Astrocyte of the cerebellum (primary cell): ENCODE measurements at regions not wholly inside any gene's neighbourhood (a gene's known extent, or its start where the extent isn't known, plus 50 kb on each side); places are given as distances from the start of the nearest gene placed in this dataset.
"Not testable (repeated sequence)": the region's sequence is repeated elsewhere in the genome, so short reads cannot be mapped to it uniquely, and the experiment has no call there.

Experiments
- DNase-seq: peaks from one replicate; pipeline ENCODE4 v3.0.0-alpha.2; 2011; ENCODE audit warnings: low read depth
- H3K4me3 ChIP-seq: 2 replicates; pipeline ENCODE4 v1.5.1; 2011; ENCODE audit warnings: mild to moderate bottlenecking, low read depth, low read length, moderate library complexity
- in situ Hi-C: cut with HindIII; loops from 2 replicates; pipeline ENCODE4 v1.10.0; 2017; ENCODE audit warnings: low sequenced_read_pairs
- TF ChIP-seq, protein P1 (sequence below): IDR thresholded peaks from 2 replicates; pipeline ENCODE4 v1.5.1; 2012; ENCODE audit warnings: low read length, low read depth, moderate library complexity, mild to moderate bottlenecking; ENCODE audit errors: missing control alignments

DNA sequence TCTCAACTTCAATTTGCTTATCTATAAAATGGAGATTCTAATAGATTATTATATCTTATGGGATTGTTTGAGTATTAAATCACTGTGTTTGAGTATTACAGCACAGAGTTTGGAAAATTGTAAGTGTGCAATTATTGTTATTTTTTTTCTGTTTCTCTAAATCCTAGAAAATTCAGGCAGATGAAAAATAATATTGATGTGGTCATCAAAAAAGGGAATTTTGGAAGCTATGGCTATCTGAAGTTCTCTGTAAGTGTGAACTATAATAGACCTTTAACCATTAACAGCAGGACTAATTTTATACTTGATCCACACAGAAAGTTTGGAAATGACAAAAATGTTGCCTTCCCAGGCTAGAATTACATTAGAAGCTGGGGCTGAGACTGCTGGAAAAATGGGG lies 393.2 kb downstream of the SUCLG1 start:
- in situ Hi-C loops = no loop called here
- TF ChIP-seq, protein P1, sequence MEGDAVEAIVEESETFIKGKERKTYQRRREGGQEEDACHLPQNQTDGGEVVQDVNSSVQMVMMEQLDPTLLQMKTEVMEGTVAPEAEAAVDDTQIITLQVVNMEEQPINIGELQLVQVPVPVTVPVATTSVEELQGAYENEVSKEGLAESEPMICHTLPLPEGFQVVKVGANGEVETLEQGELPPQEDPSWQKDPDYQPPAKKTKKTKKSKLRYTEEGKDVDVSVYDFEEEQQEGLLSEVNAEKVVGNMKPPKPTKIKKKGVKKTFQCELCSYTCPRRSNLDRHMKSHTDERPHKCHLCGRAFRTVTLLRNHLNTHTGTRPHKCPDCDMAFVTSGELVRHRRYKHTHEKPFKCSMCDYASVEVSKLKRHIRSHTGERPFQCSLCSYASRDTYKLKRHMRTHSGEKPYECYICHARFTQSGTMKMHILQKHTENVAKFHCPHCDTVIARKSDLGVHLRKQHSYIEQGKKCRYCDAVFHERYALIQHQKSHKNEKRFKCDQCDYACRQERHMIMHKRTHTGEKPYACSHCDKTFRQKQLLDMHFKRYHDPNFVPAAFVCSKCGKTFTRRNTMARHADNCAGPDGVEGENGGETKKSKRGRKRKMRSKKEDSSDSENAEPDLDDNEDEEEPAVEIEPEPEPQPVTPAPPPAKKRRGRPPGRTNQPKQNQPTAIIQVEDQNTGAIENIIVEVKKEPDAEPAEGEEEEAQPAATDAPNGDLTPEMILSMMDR = no peak
- H3K4me3 ChIP-seq = no peak overlapping the region
- no peak for DNase-seq

DNA sequence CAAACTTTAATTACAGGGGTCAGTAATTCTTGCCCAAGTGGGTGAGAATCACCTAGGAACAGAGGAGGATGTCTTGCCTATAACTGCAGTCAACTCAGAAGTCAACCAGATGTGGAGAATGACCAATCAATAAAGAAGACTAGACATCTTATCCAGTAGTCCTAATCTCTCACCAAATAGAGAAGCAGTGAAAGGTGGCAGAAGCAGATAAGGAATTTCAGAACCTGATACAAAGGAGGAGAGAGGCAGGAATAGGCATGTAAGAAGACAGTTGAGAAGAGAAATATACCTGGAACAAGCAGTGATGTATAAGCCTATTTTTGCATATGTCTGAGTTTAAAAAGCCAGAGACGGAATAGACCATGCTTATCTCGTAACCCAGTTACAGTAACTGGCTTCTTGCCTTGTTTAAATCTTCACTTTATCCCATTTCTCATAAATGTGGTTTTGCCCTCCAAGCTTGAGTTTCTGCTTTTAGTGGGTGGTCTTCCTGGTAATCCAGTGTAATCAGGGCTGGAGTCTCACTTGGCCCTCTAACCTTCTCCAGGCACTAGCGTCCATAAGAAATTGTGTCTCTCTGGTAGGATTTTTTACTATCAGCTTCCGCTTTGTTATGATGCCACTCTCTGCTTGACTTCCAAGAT lies 401.0 kb downstream of the SUCLG1 start:
- no peak for DNase-seq
- in situ Hi-C loops = no loop called here
- TF ChIP-seq, protein P1 = no peak
- no peak overlapping the region for H3K4me3 ChIP-seq

DNA sequence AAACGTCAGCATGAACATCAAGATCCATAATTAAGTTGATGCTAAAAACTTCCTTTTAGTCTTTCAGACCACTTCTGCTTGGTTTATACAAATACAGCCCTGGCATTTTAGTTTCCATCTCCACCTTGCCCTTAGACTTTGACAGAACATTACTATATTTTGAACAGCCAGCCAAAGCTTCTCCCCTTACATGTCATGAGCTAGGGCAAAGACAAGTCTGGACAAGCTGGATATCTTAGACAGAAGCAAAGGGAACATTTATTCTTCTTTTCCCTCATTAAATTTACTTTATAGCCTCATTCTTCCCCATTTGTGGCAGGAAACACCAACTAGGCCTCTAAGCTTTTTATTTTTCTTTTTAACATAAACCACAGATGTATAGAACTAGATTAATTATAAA lies 403.3 kb downstream of the SUCLG1 start:
- no peak overlapping the region for H3K4me3 ChIP-seq
- no peak for DNase-seq
- TF ChIP-seq, protein P1 = no peak
- in situ Hi-C loops = no loop called here

DNA sequence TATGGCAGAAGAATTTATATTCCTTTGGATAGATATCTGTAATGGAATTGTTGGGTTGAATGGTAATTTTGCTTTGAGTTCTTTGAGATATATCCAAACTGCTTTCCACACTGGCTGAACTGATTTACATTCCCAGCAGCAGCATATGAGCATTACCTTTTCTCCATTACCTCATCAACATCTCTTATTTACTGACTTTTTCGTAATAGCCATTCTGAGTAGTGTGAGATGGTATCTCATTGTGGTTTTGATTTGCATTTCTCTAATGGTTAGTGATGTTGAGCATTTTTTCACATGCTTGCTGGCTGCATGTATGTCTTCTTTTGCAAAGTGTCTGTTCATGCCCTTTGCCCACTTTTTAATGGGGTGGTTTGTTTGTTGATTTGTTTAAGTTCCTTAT lies 404.5 kb downstream of the SUCLG1 start:
- in situ Hi-C loops, H3K4me3 ChIP-seq, DNase-seq: not testable (repeated sequence)

DNA sequence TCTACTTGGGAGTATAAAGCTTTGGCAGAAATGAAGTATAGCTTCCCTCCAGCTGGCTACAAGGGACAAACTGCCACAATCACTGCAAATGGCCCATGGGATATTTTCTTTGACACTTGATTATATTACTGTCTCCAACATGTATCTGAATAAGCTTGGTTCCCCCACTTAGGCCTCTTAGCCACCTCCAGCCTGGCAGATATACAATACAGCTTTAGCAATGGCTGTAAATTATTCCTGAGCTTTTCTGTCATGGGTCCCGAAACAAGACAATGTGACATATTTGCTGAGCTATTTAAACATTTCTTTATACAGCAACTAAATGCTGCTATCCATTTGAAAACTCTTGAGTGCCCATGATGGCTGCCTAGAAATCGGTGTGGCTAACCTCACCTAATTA lies 406.2 kb downstream of the SUCLG1 start:
- TF ChIP-seq, protein P1 = no peak
- DNase-seq = no peak
- in situ Hi-C loops = no loop called here
- no peak overlapping the region for H3K4me3 ChIP-seq

DNA sequence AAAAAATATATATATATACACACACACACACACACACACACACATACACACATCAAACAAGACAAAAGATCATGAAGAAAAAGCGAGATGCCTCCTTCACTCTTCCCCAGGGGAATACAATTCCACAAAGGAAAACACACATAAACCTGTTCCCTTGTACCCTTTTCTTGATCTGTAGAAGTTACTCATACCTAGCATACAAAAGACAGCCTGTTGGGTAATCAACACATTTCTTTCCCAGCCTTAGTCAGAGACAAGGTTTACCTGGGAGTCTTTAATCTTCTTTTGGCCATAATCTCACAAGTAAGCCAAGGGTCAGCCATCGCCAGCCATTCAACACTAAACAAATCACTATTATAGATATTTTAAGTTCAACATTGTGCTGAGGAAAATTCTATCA lies 407.0 kb downstream of the SUCLG1 start:
- DNase-seq = no peak
- TF ChIP-seq, protein P1 = no peak
- in situ Hi-C loops = no loop called here
- H3K4me3 ChIP-seq = no peak overlapping the region

DNA sequence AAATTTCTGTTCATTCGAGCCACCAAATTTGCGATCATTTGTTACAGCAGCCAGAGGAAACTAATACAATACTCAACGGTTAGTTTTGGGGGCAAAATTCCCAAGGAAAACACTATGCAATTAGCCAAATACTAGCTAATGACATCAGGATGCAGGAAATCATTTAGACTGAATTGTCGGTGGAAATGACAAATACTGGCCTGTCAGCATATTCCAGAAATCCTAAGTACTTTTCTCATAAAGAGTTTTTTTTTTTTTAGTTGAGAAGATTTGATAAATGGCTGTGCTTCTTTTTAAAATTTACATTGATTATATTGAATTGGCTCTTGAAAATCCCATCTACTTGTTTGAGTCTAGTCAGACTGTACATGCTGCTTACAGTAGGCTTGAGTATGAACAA lies 410.1 kb downstream of the SUCLG1 start:
- TF ChIP-seq, protein P1 = no peak
- no peak overlapping the region for H3K4me3 ChIP-seq
- in situ Hi-C loops = loop anchor here (10.0 kb wide), 1 partner anchor 1934 kb away; no protein-coding TSS in a partner anchor

More for the DNA sequence above, 410.1 kb downstream of the SUCLG1 start:
- DNase-seq = no peak
